HG02870 (cell line): ENCODE measurements at regions not wholly inside any gene's neighbourhood (a gene's known extent, or its start where the extent isn't known, plus 50 kb on each side); places are given as distances from the start of the nearest gene placed in this dataset.

ENCODE experiments used
- ATAC-seq: cut with Tn5 transposase; IDR thresholded peaks from one replicate; pipeline ENCODE4 v1.9.1; 2021; ENCODE audit warnings: mild to moderate bottlenecking, moderate library complexity; ENCODE audit not compliant: unreplicated experiment

DNA sequence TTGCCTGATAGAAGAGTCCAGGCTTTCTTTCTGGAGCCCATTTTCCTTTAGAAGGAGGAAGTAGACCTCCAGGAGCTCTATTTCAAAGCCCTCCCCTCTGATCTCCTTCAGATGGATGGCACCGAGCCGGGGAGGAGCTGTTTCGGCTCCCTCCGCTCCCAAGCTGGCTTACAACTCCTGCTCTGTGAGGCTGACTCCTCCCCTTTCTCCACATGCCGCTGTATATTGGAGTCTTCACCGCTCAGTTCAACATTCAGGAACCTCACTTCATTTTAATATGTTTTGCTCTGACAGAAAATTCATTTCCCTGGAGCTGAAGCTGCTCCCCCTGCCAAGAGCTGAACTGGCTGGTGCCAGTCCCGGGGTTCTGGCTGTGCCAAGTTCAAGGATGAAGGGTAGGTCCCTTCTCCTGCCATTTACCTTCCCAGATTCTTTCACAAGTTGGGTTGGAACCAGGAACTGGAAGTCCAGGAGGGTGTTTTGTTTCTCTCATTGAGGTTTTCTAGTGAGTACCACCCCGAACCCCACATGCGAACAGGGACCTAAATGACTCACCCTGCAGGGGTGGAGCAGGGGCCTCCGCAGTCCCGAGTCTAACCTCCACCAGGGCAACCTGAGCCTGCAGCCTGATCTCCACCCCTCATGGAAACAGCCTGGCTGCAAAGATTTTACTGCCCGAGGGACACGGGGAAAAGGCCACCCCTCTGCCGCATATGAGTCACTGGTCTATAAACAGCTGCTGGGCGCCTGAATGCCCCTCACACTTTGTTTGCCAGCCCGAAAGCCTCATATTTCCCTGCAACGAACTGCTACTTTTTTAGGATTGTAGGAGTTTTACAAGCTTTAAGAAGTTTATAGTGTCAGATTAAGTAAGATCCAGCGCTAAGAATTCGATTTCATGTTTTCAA, 68.6 kb upstream of the FOXA2 start:
- no peak for ATAC-seq

- no peak for ATAC-seq
These were observed 69.6 kb upstream of the FOXA2 start for GRCh38 chr20:22653658-22654642.

DNA sequence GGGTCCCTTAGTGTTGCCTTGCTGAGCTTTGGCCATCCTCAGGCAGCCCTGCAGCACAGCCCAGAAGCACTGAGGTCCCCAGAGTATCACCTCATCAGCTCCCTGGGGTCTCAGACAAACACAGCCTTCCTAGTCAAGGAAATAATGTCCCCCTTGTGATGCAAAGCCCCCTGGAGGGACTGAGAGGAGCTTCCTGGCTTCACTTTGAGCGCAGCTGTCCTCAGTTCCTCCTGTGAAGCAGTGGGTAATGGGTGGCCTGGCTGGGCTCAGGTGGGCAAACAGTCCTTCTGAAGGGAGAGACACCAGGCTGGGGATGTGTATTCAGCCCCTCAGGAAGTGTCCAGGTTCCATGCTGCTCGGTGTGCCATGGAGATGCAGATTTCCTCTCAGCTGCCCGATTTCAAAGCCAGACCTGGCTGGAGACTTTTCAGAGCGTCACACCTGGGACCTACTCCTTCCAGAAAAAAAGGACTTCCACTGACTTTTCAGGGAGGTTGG, 79.2 kb upstream of the FOXA2 start:
- no peak for ATAC-seq

DNA sequence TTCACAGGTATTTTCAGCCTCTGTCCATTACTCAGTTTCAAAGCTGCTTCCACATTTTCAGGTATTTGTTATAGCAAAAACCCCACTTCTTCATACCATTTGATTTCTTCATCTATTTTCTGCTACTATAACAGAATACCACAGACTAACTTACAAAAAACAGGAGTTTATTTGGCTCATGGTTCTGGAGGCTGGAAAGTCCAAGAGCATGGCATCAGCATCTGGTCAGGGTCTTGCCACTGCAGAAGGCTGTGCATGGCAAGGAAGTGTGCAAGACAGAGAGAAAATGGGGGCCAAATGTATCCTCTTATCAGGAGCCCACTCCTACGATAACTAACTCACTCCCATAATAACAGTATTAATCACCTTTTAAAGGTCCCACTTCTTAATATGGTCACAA, 82.8 kb upstream of the FOXA2 start:
- ATAC-seq, result no peak

- ATAC-seq, result no peak
These were observed 87.8 kb upstream of the FOXA2 start for GRCh38 chr20:22672191-22672590.

DNA sequence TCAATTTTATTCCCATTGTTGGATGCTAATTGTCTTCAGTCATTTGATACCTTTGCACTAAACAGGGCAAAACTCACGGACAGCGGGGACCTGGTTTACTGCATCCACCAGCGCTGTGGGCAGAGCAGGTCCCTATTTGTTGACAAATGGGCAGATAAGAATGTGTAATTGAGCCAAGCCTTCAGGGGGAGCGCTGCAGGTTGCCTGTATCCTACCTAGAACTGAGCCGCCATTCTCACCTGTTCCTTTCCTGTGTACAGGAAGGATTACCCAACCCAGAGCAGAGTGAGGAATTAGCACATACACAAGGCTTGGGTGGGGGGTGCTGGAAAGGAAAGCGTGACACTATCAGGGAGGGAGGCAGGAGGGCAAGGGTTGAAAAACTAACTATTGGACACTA, 89.1 kb upstream of the FOXA2 start:
- ATAC-seq, result no peak

DNA sequence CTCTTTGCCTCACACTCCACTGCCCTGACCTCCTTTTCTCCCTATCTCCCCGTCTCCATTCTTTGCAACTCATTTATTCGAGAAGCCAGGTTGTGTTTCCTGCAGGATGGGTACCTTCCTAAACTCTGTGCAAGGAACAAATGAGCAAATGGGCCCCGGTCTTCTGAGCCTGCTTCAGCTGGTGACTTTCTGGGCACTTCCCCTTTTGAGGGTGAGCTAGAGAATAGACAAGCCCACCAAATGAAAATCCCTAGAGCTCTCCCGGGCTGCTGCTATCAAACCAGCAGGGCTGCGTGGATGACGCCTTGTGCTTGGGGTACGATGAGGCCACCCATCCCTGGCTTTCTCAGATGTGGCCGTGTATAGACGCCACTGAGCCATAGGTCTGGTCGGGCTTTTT, 91.0 kb upstream of the FOXA2 start:
- no peak for ATAC-seq

GRCh38 chr20:22678678-22679077, 94.3 kb upstream of the FOXA2 start:
- ATAC-seq, result no peak

GRCh38 chr20:22679197-22679596, 94.8 kb upstream of the FOXA2 start:
- no peak for ATAC-seq

GRCh38 chr20:22680031-22680740, 95.8 kb upstream of the FOXA2 start:
- ATAC-seq, result no peak

- no peak for ATAC-seq
These were observed 97.3 kb upstream of the FOXA2 start for GRCh38 chr20:22681591-22682248.

DNA sequence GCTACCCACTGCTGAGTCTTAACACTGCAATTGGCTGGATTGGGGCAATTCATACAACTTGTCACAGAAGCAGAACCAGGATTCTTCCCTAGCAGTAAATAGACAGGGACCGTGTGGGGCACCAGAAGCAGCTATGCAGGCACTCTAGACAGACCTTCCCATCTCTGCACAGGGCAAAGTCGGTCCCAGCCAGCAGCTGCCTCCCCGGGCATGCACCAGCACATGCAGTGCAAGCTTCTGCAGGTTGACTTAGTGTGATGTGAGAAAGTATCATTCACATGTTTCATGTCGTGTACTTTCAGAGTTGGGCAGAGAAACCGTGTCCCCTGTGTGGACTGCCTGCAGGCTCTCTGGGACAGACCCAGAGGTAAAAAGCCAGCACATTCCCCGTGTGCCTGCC, 98.0 kb upstream of the FOXA2 start:
- no peak for ATAC-seq

- peak; percentile 84 for ATAC-seq
These were observed 99.8 kb upstream of the FOXA2 start for GRCh38 chr20:22684072-22684762.

- ATAC-seq, result no peak
These were observed 100.5 kb upstream of the FOXA2 start for GRCh38 chr20:22684763-22685443.

DNA sequence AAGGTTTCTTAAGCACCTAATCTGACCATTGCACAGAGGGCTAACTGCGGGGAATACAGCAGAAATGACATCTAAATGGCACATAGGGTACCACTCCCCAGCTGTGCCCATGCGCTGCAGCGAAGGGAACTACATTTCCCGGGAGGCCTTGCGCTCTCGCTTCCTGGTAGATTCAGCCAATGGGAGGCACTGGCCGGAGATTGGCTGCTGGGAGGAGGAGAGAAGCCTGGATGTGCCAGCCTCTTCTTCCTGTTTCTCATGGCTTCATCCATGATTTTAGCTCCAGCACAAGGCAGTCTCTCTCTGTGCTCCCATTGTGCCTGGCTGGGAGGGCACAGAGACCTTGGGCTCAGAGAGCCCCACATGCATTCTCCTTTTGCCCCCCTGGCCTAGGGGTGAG, 101.7 kb upstream of the FOXA2 start:
- no peak for ATAC-seq

- no peak for ATAC-seq
These were observed 103.4 kb upstream of the FOXA2 start for GRCh38 chr20:22687676-22688349.

GRCh38 chr20:22688485-22688884, 104.1 kb upstream of the FOXA2 start:
- no peak for ATAC-seq

DNA sequence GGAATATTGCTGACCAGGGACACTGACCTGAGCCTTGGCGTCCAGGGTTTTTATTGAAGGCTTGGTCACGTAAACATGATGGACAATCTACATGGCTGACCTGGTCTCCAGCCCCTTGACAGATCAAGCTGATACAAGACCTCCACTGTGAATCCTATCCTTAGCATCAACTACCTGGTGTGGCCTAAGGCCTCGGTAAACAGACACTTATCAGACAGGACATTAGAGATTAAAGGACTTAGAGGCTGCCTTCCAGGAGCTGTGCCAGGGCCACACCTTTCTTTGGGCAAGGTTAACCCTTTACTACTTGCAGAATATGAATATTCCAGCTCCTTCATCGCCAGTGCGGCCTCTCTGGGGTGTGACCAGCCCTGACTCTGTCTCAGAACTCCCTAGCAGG, 104.9 kb upstream of the FOXA2 start:
- no peak for ATAC-seq

GRCh38 chr20:22690000-22690399, 105.6 kb upstream of the FOXA2 start:
- ATAC-seq, result no peak
